ENCODE measurements at regions not wholly inside any gene's neighbourhood (a gene's known extent, or its start where the extent isn't known, plus 50 kb on each side); places are given as distances from the start of the nearest gene placed in this dataset.

DNA sequence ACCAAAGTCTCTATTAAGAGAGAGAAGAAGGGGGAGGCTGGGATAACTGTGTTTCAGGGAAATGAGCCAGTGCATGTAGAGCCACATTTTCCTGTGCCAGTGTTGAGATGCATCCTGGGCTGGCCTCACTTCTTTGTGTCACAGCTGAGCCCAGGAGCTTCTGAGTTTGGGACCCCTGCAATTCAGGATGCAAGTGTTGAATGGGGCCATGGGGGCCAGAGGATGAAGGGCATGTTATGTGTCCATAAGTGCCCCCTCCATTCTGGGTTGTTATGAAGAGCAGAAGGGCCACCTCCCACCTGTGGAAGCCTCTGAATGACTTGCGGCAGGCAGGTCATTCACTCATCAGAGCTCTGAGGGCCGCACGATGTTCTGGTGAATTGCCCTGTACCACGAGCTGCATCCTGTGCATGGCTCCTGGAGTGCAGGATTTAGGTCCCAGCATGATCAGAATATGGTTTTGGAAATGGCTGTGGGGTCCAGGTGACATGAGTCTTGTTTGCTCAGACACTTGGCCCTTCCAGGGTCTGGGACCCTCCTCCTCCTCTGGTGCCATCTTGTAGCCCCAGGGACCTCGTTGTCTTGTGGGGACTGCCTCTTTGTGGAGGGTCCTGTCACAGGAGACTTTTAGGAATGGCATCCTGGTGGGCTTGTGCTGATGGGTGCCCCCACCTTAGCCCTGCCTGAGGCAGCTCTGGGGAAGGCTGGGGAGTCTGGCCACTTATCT lies 115.4 kb upstream of the PITX1 start:
- ChIA-PET POLR2A (no interaction called here), RAD21 (ENCODE audit: unreplicated experiment) (no interaction called here), SMC1A (ENCODE audit: uncharacterized antibody, unreplicated experiment) (no interaction called here), CTCF (no interaction called here)
- FAIRE-seq = no peak
- intact Hi-C loops (cut with micrococcal nuclease; ENCODE audit: unreplicated experiment) (no loop called here), in situ Hi-C loops (cut with MboI) (no loop called here)
- DNase-seq (ENCODE audit: low read depth, low spot score) = no peak
- no peak for ATAC-seq
- Histone ChIP-seq H3K27ac (ENCODE audit: control insufficient read depth, insufficient read depth) (no peak overlapping the region), H3K4me2 (ENCODE audit: control insufficient read depth, insufficient read depth) (no peak overlapping the region), H3K4me1 (ENCODE audit: control insufficient read depth, insufficient read depth, low read length) (no peaks in the 10 kb centered on the region), H3K27me3 (replicated peaks in 1 of 2; ENCODE audit: control insufficient read depth in 2 of 2, insufficient read depth in 2 of 2, low read length in 1 of 2) (no peaks in the 10 kb centered on the region; a peak in 1 of 4 replicates), H3K79me2 (ENCODE audit: control insufficient read depth, insufficient read depth, low read length) (no peaks in the 10 kb centered on the region), H3K9ac (ENCODE audit: control insufficient read depth, insufficient read depth, low read length) (no peak overlapping the region), H3K4me3 (no peak overlapping the region), H3K36me3 (ENCODE audit: control insufficient read depth in 2 of 2, insufficient read depth in 2 of 2, low read length in 1 of 2) (no peaks in the 10 kb centered on the region), H3K9me3 (replicated peaks; ENCODE audit: control insufficient read depth, insufficient read depth, low read length) (no peaks in the 10 kb centered on the region), H4K20me1 (ENCODE audit: control insufficient read depth, insufficient read depth) (no peaks in the 10 kb centered on the region), H2AFZ (ENCODE audit: control insufficient read depth, low read depth, low read length) (no peak overlapping the region)
- 29% methylated on average over 5 of the region's 5 CpGs for WGBS (ENCODE audit: insufficient coverage, insufficient replicate concordance, low lambda C conversion rate, missing lambda C conversion rate)
- no TSS peak for BruUV-seq (replicated peaks)
- TF ChIP-seq TCF12 (IDR thresholded peaks at IDR 0.05; ENCODE audit: low read depth, low read length) (no peak), HDAC2 (IDR thresholded peaks at IDR 0.05) (no peak), BMI1 (IDR thresholded peaks at IDR 0.05; ENCODE audit: borderline replicate concordance) (no peak), TBL1XR1 (IDR thresholded peaks at IDR 0.05; ENCODE audit: low read depth, low read length) (no peak), SIX5 (IDR thresholded peaks at IDR 0.05; ENCODE audit: low read depth, low read length, severe bottlenecking) (no peak), RAD21 (IDR thresholded peaks at IDR 0.05; ENCODE audit: insufficient read depth, low read depth, low read length) (no peak), SUPT20H (IDR thresholded peaks at IDR 0.05; ENCODE audit: borderline replicate concordance, control insufficient read depth, low read depth, low read length) (no peak), IRF4 (IDR thresholded peaks at IDR 0.05; ENCODE audit: low read depth, low read length) (no peak), ATF7 (IDR thresholded peaks at IDR 0.05; ENCODE audit: low read depth) (no peak), YY1 (IDR thresholded peaks at IDR 0.05; ENCODE audit: low read depth, low read length) (no peak), KLF5 (IDR thresholded peaks at IDR 0.05; ENCODE audit: partially characterized antibody) (no peak), IKZF1 (conservative IDR thresholded peaks at IDR 0.05) (no peak)
- TF ChIP-seq, protein P1, sequence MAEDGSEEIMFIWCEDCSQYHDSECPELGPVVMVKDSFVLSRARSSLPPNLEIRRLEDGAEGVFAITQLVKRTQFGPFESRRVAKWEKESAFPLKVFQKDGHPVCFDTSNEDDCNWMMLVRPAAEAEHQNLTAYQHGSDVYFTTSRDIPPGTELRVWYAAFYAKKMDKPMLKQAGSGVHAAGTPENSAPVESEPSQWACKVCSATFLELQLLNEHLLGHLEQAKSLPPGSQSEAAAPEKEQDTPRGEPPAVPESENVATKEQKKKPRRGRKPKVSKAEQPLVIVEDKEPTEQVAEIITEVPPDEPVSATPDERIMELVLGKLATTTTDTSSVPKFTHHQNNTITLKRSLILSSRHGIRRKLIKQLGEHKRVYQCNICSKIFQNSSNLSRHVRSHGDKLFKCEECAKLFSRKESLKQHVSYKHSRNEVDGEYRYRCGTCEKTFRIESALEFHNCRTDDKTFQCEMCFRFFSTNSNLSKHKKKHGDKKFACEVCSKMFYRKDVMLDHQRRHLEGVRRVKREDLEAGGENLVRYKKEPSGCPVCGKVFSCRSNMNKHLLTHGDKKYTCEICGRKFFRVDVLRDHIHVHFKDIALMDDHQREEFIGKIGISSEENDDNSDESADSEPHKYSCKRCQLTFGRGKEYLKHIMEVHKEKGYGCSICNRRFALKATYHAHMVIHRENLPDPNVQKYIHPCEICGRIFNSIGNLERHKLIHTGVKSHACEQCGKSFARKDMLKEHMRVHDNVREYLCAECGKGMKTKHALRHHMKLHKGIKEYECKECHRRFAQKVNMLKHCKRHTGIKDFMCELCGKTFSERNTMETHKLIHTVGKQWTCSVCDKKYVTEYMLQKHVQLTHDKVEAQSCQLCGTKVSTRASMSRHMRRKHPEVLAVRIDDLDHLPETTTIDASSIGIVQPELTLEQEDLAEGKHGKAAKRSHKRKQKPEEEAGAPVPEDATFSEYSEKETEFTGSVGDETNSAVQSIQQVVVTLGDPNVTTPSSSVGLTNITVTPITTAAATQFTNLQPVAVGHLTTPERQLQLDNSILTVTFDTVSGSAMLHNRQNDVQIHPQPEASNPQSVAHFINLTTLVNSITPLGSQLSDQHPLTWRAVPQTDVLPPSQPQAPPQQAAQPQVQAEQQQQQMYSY (CRISPR knock-in tag; IDR thresholded peaks at IDR 0.05) = no peak
- TF ChIP-seq, protein P2, sequence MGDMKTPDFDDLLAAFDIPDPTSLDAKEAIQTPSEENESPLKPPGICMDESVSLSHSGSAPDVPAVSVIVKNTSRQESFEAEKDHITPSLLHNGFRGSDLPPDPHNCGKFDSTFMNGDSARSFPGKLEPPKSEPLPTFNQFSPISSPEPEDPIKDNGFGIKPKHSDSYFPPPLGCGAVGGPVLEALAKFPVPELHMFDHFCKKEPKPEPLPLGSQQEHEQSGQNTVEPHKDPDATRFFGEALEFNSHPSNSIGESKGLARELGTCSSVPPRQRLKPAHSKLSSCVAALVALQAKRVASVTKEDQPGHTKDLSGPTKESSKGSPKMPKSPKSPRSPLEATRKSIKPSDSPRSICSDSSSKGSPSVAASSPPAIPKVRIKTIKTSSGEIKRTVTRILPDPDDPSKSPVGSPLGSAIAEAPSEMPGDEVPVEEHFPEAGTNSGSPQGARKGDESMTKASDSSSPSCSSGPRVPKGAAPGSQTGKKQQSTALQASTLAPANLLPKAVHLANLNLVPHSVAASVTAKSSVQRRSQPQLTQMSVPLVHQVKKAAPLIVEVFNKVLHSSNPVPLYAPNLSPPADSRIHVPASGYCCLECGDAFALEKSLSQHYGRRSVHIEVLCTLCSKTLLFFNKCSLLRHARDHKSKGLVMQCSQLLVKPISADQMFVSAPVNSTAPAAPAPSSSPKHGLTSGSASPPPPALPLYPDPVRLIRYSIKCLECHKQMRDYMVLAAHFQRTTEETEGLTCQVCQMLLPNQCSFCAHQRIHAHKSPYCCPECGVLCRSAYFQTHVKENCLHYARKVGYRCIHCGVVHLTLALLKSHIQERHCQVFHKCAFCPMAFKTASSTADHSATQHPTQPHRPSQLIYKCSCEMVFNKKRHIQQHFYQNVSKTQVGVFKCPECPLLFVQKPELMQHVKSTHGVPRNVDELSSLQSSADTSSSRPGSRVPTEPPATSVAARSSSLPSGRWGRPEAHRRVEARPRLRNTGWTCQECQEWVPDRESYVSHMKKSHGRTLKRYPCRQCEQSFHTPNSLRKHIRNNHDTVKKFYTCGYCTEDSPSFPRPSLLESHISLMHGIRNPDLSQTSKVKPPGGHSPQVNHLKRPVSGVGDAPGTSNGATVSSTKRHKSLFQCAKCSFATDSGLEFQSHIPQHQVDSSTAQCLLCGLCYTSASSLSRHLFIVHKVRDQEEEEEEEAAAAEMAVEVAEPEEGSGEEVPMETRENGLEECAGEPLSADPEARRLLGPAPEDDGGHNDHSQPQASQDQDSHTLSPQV (IDR thresholded peaks at IDR 0.05) = no peak
- TF ChIP-seq, protein P3, sequence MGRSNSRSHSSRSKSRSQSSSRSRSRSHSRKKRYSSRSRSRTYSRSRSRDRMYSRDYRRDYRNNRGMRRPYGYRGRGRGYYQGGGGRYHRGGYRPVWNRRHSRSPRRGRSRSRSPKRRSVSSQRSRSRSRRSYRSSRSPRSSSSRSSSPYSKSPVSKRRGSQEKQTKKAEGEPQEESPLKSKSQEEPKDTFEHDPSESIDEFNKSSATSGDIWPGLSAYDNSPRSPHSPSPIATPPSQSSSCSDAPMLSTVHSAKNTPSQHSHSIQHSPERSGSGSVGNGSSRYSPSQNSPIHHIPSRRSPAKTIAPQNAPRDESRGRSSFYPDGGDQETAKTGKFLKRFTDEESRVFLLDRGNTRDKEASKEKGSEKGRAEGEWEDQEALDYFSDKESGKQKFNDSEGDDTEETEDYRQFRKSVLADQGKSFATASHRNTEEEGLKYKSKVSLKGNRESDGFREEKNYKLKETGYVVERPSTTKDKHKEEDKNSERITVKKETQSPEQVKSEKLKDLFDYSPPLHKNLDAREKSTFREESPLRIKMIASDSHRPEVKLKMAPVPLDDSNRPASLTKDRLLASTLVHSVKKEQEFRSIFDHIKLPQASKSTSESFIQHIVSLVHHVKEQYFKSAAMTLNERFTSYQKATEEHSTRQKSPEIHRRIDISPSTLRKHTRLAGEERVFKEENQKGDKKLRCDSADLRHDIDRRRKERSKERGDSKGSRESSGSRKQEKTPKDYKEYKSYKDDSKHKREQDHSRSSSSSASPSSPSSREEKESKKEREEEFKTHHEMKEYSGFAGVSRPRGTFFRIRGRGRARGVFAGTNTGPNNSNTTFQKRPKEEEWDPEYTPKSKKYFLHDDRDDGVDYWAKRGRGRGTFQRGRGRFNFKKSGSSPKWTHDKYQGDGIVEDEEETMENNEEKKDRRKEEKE (IDR thresholded peaks at IDR 0.05) = no peak
